ENCODE measurements at regions not wholly inside any gene's neighbourhood (a gene's known extent, or its start where the extent isn't known, plus 50 kb on each side); places are given as distances from the start of the nearest gene placed in this dataset.

DNA sequence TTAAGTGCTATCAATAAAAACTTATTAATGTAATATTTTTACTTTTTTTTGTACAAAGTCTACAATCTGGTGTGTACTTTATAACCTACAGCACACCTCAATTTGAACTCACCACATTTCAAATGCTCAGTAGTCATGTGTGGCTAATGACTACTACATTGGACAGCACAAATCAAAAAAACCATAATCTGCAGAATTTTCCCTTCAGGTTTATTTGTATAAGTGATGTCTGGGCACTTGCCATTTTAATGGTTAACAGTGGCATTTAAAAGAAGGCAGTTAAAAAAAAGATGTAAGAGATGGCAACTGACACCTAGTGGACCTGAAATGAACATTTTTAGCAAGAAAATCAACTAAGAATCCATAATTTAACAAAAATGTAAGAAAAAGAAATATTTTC lies 124.6 kb upstream of the NRBF2 start:
- ATAC-seq (no peak), DNase-seq (ENCODE audit: low read depth, low spot score) (no peak)
- H3K36me3 ChIP-seq (ENCODE audit: control insufficient read depth, insufficient read depth, low read length): no peaks in the 10 kb centered on the region
- BruUV-seq (replicated peaks): no TSS peak
- intact Hi-C loops (cut with micrococcal nuclease; ENCODE audit: unreplicated experiment) (no loop called here), in situ Hi-C loops (cut with HindIII; ENCODE audit: low pct_unique_long_range_greater_than_20kb, low sequenced_read_pairs) (no loop called here)
- no peaks in the 10 kb centered on the region for H3K9me3 ChIP-seq (ENCODE audit: control insufficient read depth, insufficient read depth, low read depth, low read length)
- ChIA-PET CTCF (no interaction called here), POLR2A (no interaction called here)
- no peaks in the 10 kb centered on the region for H3K4me1 ChIP-seq (ENCODE audit: control insufficient read depth, insufficient read depth, low read length)
- TF ChIP-seq TCF7L2 (IDR thresholded peaks at IDR 0.05; ENCODE audit: low read depth, low read length): no peak
- TF ChIP-seq CTCF (IDR thresholded peaks at IDR 0.05): no peak
- TF ChIP-seq SIN3A (IDR thresholded peaks at IDR 0.05; ENCODE audit: borderline replicate concordance, insufficient read depth, low read depth, low read length): no peak
- TF ChIP-seq, protein P1, sequence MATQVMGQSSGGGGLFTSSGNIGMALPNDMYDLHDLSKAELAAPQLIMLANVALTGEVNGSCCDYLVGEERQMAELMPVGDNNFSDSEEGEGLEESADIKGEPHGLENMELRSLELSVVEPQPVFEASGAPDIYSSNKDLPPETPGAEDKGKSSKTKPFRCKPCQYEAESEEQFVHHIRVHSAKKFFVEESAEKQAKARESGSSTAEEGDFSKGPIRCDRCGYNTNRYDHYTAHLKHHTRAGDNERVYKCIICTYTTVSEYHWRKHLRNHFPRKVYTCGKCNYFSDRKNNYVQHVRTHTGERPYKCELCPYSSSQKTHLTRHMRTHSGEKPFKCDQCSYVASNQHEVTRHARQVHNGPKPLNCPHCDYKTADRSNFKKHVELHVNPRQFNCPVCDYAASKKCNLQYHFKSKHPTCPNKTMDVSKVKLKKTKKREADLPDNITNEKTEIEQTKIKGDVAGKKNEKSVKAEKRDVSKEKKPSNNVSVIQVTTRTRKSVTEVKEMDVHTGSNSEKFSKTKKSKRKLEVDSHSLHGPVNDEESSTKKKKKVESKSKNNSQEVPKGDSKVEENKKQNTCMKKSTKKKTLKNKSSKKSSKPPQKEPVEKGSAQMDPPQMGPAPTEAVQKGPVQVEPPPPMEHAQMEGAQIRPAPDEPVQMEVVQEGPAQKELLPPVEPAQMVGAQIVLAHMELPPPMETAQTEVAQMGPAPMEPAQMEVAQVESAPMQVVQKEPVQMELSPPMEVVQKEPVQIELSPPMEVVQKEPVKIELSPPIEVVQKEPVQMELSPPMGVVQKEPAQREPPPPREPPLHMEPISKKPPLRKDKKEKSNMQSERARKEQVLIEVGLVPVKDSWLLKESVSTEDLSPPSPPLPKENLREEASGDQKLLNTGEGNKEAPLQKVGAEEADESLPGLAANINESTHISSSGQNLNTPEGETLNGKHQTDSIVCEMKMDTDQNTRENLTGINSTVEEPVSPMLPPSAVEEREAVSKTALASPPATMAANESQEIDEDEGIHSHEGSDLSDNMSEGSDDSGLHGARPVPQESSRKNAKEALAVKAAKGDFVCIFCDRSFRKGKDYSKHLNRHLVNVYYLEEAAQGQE (IDR thresholded peaks at IDR 0.05; ENCODE audit: insufficient read depth in 1 of 2, low read depth in 2 of 2, low read length in 1 of 2): no peak
- no peak for TF ChIP-seq POLR2AphosphoS5 (IDR thresholded peaks at IDR 0.05; ENCODE audit: low read depth, low read length)
- no peak overlapping the region for H3K27ac ChIP-seq (ENCODE audit: low read length)
- H3K4me3 ChIP-seq (ENCODE audit: low read depth in 2 of 2, low read length in 2 of 2): no peak overlapping the region
- H3K27me3 ChIP-seq (ENCODE audit: control insufficient read depth, insufficient read depth, low read length): peaks cover 48% of the 10 kb centered on the region

GRCh38 chr10:63007112-63007511 lies 126.0 kb upstream of the NRBF2 start:
- H3K27me3 ChIP-seq (ENCODE audit: control insufficient read depth, insufficient read depth, low read length): peaks cover 50% of the 10 kb centered on the region
- CTCF ChIA-PET: no interaction called here
- no peak overlapping the region for H3K27ac ChIP-seq (ENCODE audit: low read length)
- POLR2A ChIA-PET: no interaction called here
- no peak for TF ChIP-seq TCF7L2 (IDR thresholded peaks at IDR 0.05; ENCODE audit: low read depth, low read length)
- no peak for TF ChIP-seq SIN3A (IDR thresholded peaks at IDR 0.05; ENCODE audit: borderline replicate concordance, insufficient read depth, low read depth, low read length)
- no peak for TF ChIP-seq CTCF (IDR thresholded peaks at IDR 0.05)
- no peak for TF ChIP-seq POLR2AphosphoS5 (IDR thresholded peaks at IDR 0.05; ENCODE audit: low read depth, low read length)
- TF ChIP-seq, protein P1 (IDR thresholded peaks at IDR 0.05; ENCODE audit: insufficient read depth in 1 of 2, low read depth in 2 of 2, low read length in 1 of 2): no peak
- in situ Hi-C loops (cut with HindIII; ENCODE audit: low pct_unique_long_range_greater_than_20kb, low sequenced_read_pairs): no loop called here
- BruUV-seq (replicated peaks): no TSS peak
- no peaks in the 10 kb centered on the region for H3K36me3 ChIP-seq (ENCODE audit: control insufficient read depth, insufficient read depth, low read length)
- ATAC-seq (no peak), DNase-seq (ENCODE audit: low read depth, low spot score) (no peak)
- H3K4me3 ChIP-seq (ENCODE audit: low read depth in 2 of 2, low read length in 2 of 2): no peak overlapping the region
- H3K4me1 ChIP-seq (ENCODE audit: control insufficient read depth, insufficient read depth, low read length): no peaks in the 10 kb centered on the region
- intact Hi-C loops (cut with micrococcal nuclease; ENCODE audit: unreplicated experiment): no loop called here
- H3K9me3 ChIP-seq (ENCODE audit: control insufficient read depth, insufficient read depth, low read depth, low read length): no peaks in the 10 kb centered on the region
